ENCODE measurements at regions not wholly inside any gene's neighbourhood (a gene's known extent, or its start where the extent isn't known, plus 50 kb on each side); places are given as distances from the start of the nearest gene placed in this dataset.

GRCh38 chr6:163860287-163861081, 446.0 kb downstream of the QKI start (continued):
- TF ChIP-seq CCNT2 (IDR thresholded peaks at IDR 0.05; ENCODE audit: borderline replicate concordance, extremely low read depth, insufficient read length, low read depth, low read length), result peak; percentile 40
- TF ChIP-seq CBFA2T3 (IDR thresholded peaks at IDR 0.05), result peak; percentile 96
- TF ChIP-seq KAT8 (IDR thresholded peaks at IDR 0.05; ENCODE audit: low read depth), result no peak
- 0 out of 4 replicates have a peak, but pooled peaks of 1 of the 2 experiments have one; percentile 72 for TF ChIP-seq BCLAF1 (IDR thresholded peaks at IDR 0.05; ENCODE audit: borderline replicate concordance in 1 of 2, control insufficient read depth in 1 of 2, low read depth in 2 of 2, low read length in 1 of 2)
- TF ChIP-seq TRIM25 (IDR thresholded peaks at IDR 0.05; ENCODE audit: borderline replicate concordance), result no peak
- peak; percentile 75 for TF ChIP-seq GATA2 (CRISPR knock-in tag; IDR thresholded peaks at IDR 0.05)
- TF ChIP-seq ATF1 (CRISPR knock-in tag; IDR thresholded peaks at IDR 0.05), result no peak
- 0 out of 2 replicates have a peak, but pooled peaks have one; percentile 23 for TF ChIP-seq ATF1 (tag; IDR thresholded peaks at IDR 0.05)
- TF ChIP-seq MTA2 (IDR thresholded peaks at IDR 0.05; ENCODE audit: low read depth), result peak; percentile 61
- peak; percentile 38; the same call in 1 of the 2 replicates for TF ChIP-seq MYNN (IDR thresholded peaks at IDR 0.05)
- no peak for TF ChIP-seq MYNN (CRISPR knock-in tag; IDR thresholded peaks at IDR 0.05)
- TF ChIP-seq NFE2 (IDR thresholded peaks at IDR 0.05; ENCODE audit: low read depth), result no peak
- TF ChIP-seq CTBP1 (IDR thresholded peaks at IDR 0.05; ENCODE audit: borderline replicate concordance), result peak; percentile 99
- TF ChIP-seq PURB (CRISPR knock-in tag; IDR thresholded peaks at IDR 0.05; ENCODE audit: low read depth), result no peak
- no peak for TF ChIP-seq NR3C1 (CRISPR knock-in tag; IDR thresholded peaks at IDR 0.05)
- TF ChIP-seq ASH1L (IDR thresholded peaks at IDR 0.05; ENCODE audit: borderline replicate concordance, low read depth, partially characterized antibody), result no peak
- peak; percentile 56; the same call in 1 of the 2 replicates for TF ChIP-seq GATAD2B (IDR thresholded peaks at IDR 0.05; ENCODE audit: borderline replicate concordance)

Data from K562 (cell line).